Spleen (tissue), 11 donors: ENCODE measurements at regions not wholly inside any gene's neighbourhood (a gene's known extent, or its start where the extent isn't known, plus 50 kb on each side); places are given as distances from the start of the nearest gene placed in this dataset.

Experiments used
- DNase-seq: peaks from one replicate; pipeline ENCODE4 v3.0.0-alpha.2; 2020
- H3K27ac ChIP-seq, 8 donors: fragments of 200-600 bp; sonication (generic) in 7 of 8; 1 replicate in 4 of 8; 2 replicates in 4 of 8; pipeline versions ENCODE4 v1.5.0 to v1.8.0; 2016 to 2021; ENCODE audit warnings: inconsistent platforms in 4 of 8, mild to moderate bottlenecking in 4 of 8, moderate library complexity in 1 of 8
- H3K27me3 ChIP-seq, 7 donors: fragments of 200-600 bp; sonication (generic) in 6 of 7; replicated peaks in 1 of 7; 1 replicate in 4 of 7; 2 replicates in 3 of 7; pipeline versions ENCODE4 v1.5.0 to v1.8.0; 2016 to 2021; ENCODE audit warnings: inconsistent platforms in 3 of 7, mild to moderate bottlenecking in 1 of 7
- H3K36me3 ChIP-seq, 6 donors: fragments of 200-600 bp; sonication (generic) in 5 of 6; 1 replicate in 4 of 6; 2 replicates in 2 of 6; pipeline versions ENCODE4 v1.5.0 to v1.8.0; 2016 to 2021; ENCODE audit warnings: inconsistent platforms in 2 of 6
- H3K4me1 ChIP-seq, 6 donors: fragments of 200-600 bp; sonication (generic) in 5 of 6; 1 replicate in 3 of 6; 2 replicates in 3 of 6; pipeline versions ENCODE4 v1.5.0 to v1.8.0; 2016 to 2021; ENCODE audit warnings: inconsistent platforms in 3 of 6
- H3K4me3 ChIP-seq, 8 donors: fragments of 200-600 bp; sonication (generic) in 7 of 8; 1 replicate in 4 of 8; 2 replicates in 4 of 8; pipeline versions ENCODE4 v1.5.0 to v1.8.0; 2016 to 2021; ENCODE audit warnings: inconsistent platforms in 4 of 8, mild to moderate bottlenecking in 4 of 8, moderate library complexity in 2 of 8
- H3K9me3 ChIP-seq, 8 donors: fragments of 200-600 bp; sonication (generic) in 7 of 8; 1 replicate in 4 of 8; 2 replicates in 4 of 8; pipeline versions ENCODE4 v1.5.0 to v1.8.0; 2016 to 2021; ENCODE audit warnings: inconsistent platforms in 4 of 8
- CTCF ChIP-seq, 11 experiments: fragments of 200-600 bp in 7 of 11; fragments of 450-650 bp in 4 of 11; sonication (generic) in 4 of 11; IDR thresholded peaks in 8 of 11; conservative IDR thresholded peaks in 3 of 11; 1 replicate in 7 of 11; 2 replicates in 4 of 11; pipeline versions ENCODE4 v1.4.0 to v1.8.0; 2016 to 2021; ENCODE audit warnings: antibody characterized with exemption in 11 of 11, inconsistent platforms in 4 of 11, mild to moderate bottlenecking in 1 of 11
- POLR2A ChIP-seq, 3 donors: fragments of 450-650 bp; IDR thresholded peaks; one replicate each; pipeline ENCODE4 v1.5.1; 2017; ENCODE audit warnings: antibody characterized with exemption in 3 of 3, mild to moderate bottlenecking in 1 of 3
- POLR2AphosphoS5 ChIP-seq, 3 donors: sonication (generic); formaldehyde crosslinking; IDR thresholded peaks; one replicate each; pipeline ENCODE4 v1.5.1; 2017; ENCODE audit warnings: antibody characterized with exemption in 3 of 3
- WGBS, 5 donors: extraction: QIAGEN DNeasy Blood & Tissue Kit in 3 of 5; methylation state at CpG; one replicate each; pipeline versions ENCODE4 v1.1.5 to v1.1.7; 2013 to 2018; 5-methylcytosine and 5-hydroxymethylcytosine counted together
- intact Hi-C: fragments of 100-400 bp; cut with DNase I; formaldehyde crosslinking; loops from one replicate; pipeline ENCODE4 v1.15.0; 2023; ENCODE audit warnings: low total_unique reads
- donor health status: healthy with polysubstance abuse.
- donor health status: DM: no; HTN: no; CAD: no; lungs with moderate emphysema.
- donor health status: DM: no; HTN: no; CAD: no.
- donor health status: Bipolar disorder and iron deficiency.
- donor health status: healthy.
- donor health status: DM: no; HTN: no; CAD: no.
- donor health status: DM: yes; HTN: yes; CAD: no.

- WGBS, 5 donors: 80 to 89% (median 84%) methylated on average over 3 of the region's 3 CpGs
- peaks cover 0 to 9% (median 0%) of the 10 kb centered on the region in 8 donors for H3K9me3 ChIP-seq
- no peak for DNase-seq
- no peaks in the 10 kb centered on the region for H3K36me3 ChIP-seq
- H3K4me3 ChIP-seq: no peak overlapping the region
- H3K27me3 ChIP-seq: no peaks in the 10 kb centered on the region
- peaks cover 0 to 3% (median 0%) of the 10 kb centered on the region in 6 donors for H3K4me1 ChIP-seq
- no peak for TF ChIP-seq CTCF (IDR thresholded peaks at IDR 0.05 in 8 of 11, conservative IDR thresholded peaks at IDR 0.05 in 3 of 11)
- no peak for TF ChIP-seq POLR2AphosphoS5 (IDR thresholded peaks at IDR 0.05)
- TF ChIP-seq POLR2A (IDR thresholded peaks at IDR 0.05): no peak
- intact Hi-C loops: no loop called here
- no peak overlapping the region for H3K27ac ChIP-seq
These were observed 95.1 kb upstream of the TMEM178A start for GRCh38 chr2:39570614-39571013.

GRCh38 chr2:39571111-39571731, 94.5 kb upstream of the TMEM178A start:
- no peak for DNase-seq
- H3K4me1 ChIP-seq: peaks cover 0 to 3% (median 0%) of the 10 kb centered on the region in 6 donors
- peaks cover 0 to 10% (median 0%) of the 10 kb centered on the region in 8 donors for H3K9me3 ChIP-seq
- H3K27me3 ChIP-seq: no peaks in the 10 kb centered on the region
- intact Hi-C loops: no loop called here
- H3K27ac ChIP-seq: no peak overlapping the region
- H3K36me3 ChIP-seq: no peaks in the 10 kb centered on the region
- 72 to 86% (median 82%) methylated on average over 6 of the region's 6 CpGs for WGBS, 5 donors
- no peak overlapping the region for H3K4me3 ChIP-seq
- no peak for TF ChIP-seq POLR2AphosphoS5 (IDR thresholded peaks at IDR 0.05)
- TF ChIP-seq CTCF (IDR thresholded peaks at IDR 0.05 in 8 of 11, conservative IDR thresholded peaks at IDR 0.05 in 3 of 11): no peak
- no peak for TF ChIP-seq POLR2A (IDR thresholded peaks at IDR 0.05)

GRCh38 chr2:39573276-39573675, 92.4 kb upstream of the TMEM178A start:
- Histone ChIP-seq H3K27me3 (no peaks in the 10 kb centered on the region), H3K4me1 (peaks cover 0 to 3% (median 0%) of the 10 kb centered on the region in 6 donors), H3K4me3 (no peak overlapping the region), H3K27ac (no peak overlapping the region), H3K36me3 (no peaks in the 10 kb centered on the region), H3K9me3 (peaks cover 0 to 12% (median 0%) of the 10 kb centered on the region in 8 donors)
- DNase-seq: no peak
- 86 to 100% (median 97%) methylated on average over 1 of the region's 1 CpG for WGBS, 5 donors
- intact Hi-C loops: no loop called here
- TF ChIP-seq POLR2A (IDR thresholded peaks at IDR 0.05): no peak
- no peak for TF ChIP-seq POLR2AphosphoS5 (IDR thresholded peaks at IDR 0.05)
- TF ChIP-seq CTCF (IDR thresholded peaks at IDR 0.05 in 8 of 11, conservative IDR thresholded peaks at IDR 0.05 in 3 of 11): no peak

GRCh38 chr2:39581866-39582265, 83.9 kb upstream of the TMEM178A start:
- Histone ChIP-seq H3K27ac (no peak overlapping the region), H3K4me3 (no peak overlapping the region), H3K9me3 (peaks cover 0 to 17% (median 13%) of the 10 kb centered on the region in 8 donors), H3K4me1 (no peaks in the 10 kb centered on the region), H3K36me3 (no peaks in the 10 kb centered on the region), H3K27me3 (no peaks in the 10 kb centered on the region)
- intact Hi-C loops: no loop called here
- no peak for DNase-seq
- WGBS, 5 donors: 83 to 95% (median 88%) methylated on average over 1 of the region's 1 CpG
- TF ChIP-seq POLR2AphosphoS5 (IDR thresholded peaks at IDR 0.05) (no peak), CTCF (IDR thresholded peaks at IDR 0.05 in 8 of 11, conservative IDR thresholded peaks at IDR 0.05 in 3 of 11) (no peak), POLR2A (IDR thresholded peaks at IDR 0.05) (no peak)
